Myocyte (in vitro differentiated cells): ENCODE measurements at regions not wholly inside any gene's neighbourhood (a gene's known extent, or its start where the extent isn't known, plus 50 kb on each side); places are given as distances from the start of the nearest gene placed in this dataset.
"Not testable (repeated sequence)": the region's sequence is repeated elsewhere in the genome, so short reads cannot be mapped to it uniquely, and the experiment has no call there.

Experiments used
- DNase-seq: peaks from one replicate; pipeline ENCODE4 v3.0.0-alpha.2; 2012; ENCODE audit warnings: low read depth

DNA sequence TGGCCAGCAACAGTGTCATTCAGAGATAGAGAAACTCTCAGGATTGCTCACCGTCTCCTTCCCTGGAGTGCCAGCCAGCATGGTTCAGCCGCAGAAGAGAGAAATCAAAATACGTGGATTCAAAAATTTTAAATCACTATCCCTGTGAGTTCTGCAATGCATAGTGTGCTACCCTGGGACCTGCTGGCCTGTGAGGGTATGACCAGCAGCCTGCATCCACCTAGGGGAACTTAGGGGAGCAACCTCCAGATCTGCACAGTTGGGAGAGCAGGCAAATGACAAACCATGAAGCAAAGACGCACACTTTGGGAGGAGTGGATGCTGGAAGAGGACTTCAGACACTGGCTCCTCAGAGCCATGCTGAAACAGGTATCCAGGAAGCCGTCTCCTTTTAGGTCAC is 639.3 kb downstream of the TNS3 start:
- DNase-seq, result no peak

DNA sequence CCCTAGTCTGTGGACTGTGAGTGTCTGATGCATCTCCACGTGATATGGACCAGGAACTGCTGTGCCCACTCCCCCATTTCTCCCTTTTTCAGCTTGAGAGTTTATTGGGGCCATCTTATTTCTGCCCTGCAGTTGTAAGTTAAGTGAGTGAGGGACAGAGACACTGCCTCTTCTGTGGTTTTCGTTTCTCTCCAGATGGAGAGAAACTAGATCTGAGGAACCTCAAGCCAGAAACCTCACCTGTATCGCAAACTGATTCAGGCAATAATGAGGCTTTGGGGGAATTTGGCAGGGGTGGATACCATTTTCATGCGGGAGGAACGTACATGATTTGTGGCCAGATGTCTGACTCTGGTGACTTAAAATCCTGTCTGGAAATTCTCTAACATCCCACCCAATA is 641.7 kb downstream of the TNS3 start:
- no peak for DNase-seq

DNA sequence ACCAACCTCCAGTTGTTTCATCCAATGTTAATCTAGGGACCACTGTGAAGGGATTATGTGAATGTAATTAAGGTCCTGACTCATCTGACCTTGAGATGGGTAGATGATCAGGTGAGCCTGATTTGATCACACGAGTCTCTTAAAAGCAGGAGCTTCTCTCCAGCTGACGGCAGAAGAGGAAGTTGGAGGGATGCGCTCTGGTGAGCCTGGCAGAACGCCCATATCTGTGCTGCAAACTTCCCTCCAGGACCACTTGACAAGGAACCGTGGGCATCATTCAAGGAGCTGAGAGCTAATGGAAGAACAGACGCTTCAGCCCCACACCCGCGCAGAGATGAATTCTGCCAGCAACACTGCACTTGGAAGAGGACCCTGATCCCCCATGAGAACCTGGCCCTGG is 642.4 kb downstream of the TNS3 start:
- no peak for DNase-seq

DNA sequence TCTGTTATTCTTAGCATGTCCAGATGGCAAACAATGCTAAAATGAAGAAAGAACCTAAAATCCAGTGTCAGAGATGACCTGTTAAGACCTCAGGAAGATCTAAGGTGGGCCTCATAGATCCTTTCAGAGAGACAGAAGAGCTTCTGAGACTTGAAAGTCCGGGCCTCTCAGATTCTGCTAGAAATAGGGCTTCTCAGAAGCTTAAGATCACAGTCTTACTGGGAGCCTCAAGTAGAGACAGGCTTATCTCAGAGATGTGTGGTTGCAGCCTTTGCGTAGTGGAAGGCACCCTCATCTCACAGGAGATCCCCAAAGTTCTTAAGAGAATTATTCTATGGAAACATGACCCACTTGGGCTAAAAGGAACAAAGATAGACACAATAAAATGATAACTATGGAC is 642.8 kb downstream of the TNS3 start:
- DNase-seq, result no peak

DNA sequence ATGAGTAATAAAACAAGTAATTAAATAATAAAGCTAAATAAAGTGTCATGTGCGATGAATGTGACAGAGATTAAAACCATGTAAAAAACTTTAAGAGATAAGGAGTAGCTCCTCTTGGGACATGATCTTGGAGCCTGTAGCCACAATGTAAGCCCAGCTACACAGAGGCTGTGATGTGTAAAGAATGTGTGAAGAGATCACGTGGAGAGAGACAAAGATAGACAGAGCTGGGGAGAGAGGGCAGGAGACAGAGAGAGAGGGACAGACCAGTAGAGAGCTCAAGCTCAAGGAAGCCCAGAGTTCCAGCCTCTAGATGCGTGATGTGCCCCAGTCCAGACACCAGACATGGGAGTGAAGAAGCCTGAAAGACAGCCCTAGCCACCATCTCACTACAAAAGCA is 644.1 kb downstream of the TNS3 start:
- DNase-seq, result no peak

DNA sequence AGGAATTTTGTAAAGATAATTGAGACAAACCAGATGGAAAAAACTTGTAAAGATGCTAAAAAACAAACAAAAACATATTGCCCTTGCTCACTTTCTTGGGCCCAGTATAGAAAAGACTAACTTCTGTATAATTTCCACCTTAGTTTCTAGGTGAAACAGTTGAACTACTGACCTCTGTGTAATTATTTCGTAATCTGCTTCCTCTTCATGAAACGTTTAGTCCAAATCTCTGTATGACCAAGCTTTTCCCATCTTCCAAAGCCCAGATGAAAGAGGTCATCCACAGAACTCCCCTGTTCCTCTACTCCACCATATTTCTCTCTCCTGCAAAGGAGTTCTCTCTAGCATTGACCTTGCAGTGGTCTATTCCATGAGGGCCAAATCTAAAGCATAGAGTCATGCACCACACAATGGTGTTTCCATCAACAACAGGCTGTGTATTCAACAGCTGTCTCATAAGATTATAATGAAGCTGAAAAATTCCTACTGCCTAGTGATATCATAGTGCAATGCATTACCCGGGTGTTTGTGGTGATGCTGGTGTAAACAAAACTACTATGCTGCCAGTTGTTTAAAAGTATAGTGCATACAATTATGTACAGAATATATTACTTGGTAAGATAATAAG is 647.6 kb downstream of the TNS3 start:
- DNase-seq, result peak; percentile 63

DNA sequence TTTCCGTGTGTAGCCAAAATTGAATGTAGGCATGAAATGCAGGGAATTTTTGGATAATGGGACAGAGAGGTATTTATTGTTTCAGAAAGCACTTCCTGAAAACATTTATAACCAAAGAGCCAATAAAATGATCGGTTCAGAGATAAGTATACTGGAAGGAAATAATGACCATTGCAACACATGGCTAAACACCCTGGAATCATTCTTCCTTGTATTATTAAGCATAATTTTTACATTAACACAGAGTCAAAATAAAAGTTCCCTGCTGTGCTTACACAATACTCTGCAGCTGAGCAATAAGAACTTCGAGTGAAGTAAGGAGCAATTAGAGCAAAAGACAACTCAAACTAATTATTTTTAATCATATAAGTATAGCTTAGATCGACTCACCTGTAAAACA is 648.3 kb downstream of the TNS3 start:
- DNase-seq, result peak; percentile 18

DNA sequence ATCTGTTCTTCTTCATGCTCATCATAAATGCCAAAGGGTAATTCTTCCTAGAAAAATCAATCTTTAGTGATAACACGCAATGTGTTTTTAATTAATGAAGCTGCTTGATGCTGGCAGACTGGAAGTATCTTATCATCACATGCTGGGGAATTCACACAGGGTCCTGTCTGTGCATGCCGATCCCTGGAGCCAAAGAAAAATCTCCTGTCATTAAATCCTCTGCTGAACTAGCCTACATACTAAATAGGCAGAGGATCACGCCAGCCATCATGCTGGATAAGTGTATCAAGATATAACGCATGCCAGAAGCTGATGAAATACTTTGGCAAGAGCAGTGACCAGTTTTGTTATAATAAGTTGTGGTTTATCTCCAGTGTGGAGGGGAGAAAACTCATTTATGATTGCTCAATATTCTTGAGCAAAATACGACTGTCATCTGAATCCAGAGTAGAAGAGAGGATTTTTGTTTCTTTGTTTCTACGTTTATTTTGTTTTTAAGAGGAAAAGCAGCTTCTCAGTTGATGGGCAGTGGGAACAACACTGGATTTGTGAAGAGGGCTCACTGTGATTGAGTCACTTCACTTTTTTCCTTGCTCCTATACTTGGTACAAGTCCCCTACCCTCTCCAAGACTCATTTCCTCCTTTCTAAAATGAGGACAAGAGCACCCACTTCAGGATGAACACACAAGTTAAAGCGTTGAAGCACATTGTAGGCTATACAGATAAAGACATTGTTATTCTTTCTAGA is 649.1 kb downstream of the TNS3 start:
- DNase-seq, result peak; percentile 90

DNA sequence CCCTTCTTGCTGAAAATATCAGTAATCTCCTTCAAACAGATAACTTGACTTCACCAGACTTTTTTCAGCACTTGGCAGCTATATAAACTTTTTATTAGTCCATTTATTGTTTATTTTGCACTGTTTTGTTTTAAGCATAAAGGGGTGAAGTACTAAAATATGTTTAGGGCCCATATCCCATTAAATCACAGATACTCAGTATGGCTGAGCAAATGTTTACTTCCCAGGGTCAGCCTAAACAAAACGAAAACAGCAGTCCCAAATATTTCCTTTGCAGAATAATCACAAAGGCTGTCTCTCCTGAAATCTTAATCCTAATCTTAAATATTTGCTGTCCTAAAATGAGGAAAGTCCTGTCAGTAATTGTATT is 649.6 kb downstream of the TNS3 start:
- DNase-seq, result no peak

DNA sequence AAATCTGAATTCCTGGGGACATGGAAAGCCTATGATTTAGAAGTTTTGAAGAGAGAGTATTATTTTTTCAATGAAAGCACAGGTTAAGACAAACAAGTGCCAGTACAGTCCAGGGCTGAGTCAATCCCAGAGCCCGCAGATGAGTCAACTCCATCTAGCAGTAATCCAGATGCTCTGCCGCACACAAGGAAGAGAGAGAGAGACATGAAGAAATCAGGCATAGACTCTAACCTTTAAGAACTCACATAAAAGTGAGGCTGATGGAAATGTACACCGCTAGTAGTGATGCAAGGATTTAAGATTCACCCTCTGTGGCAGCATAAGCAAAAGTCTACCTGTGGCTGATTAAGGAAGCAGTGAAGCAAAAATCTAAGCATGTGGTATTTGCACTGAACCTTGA is 651.5 kb downstream of the TNS3 start:
- peak; percentile 91 for DNase-seq

DNA sequence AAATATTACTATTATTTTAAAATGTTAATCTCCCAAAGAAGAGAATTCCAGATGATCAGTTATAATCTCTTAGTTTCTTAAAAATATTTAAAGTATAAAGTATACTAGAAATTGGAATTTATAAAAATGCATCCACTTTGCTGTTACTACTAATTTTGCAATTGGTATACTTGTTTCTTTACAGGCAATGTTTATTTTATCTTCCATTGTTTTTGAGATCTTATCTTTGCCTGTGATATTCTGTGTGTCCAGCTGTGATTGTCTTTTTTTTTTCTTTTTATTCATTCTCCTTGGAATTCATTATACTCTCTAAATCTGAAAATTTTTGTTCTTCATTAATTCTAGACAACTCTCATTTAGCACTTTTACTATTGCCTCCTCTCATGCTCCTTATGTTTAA is 652.6 kb downstream of the TNS3 start:
- DNase-seq, result no peak

DNA sequence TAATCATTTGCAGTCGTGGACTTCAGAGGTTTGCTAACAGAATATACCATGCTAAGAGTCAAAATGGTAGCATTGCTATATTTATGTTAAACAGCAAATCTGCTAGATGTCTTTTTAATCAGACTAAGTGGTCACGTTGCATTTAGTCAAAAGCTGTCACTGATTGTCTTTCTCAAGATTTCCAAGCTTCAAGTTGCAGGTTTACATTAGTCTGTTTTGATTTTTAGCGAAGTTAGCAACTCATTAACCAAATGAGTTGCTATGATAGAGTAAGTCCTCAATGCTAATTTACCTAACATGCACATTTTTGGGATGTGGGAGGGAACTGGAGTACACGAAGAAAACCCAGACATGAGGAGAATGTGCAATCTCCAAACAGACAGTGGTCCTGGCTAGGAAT is 653.2 kb downstream of the TNS3 start:
- no peak for DNase-seq

DNA sequence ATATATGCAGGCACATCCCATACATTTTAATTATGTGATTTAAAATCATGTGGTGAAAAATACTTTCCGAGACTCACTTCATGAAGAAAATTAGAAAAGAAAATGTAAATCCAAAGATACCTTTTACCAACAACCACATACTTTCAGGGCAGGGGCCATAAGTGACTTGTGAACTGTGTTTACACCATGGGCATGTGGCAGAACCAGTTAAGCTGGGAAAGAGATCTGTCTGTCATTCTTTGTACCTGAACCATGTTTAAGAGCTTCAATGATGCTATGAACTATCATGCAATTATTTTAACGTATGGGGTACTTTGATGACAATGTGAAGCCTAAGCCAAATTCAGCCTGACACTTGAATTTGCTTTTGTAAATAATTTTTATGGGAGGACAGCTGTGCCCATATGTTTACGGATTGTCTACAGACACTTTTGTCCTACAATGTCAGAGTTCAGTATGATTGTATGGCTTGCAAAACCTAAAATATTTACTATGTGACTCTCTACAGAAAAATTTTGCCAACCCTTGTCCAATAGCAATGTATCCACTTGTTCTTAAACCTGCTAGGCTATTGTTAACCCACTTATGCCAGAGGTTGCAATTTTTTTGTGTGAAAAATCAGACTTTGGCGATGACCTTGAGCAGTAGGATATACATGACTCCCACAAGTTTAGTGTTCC is 654.6 kb downstream of the TNS3 start:
- no peak for DNase-seq

DNA sequence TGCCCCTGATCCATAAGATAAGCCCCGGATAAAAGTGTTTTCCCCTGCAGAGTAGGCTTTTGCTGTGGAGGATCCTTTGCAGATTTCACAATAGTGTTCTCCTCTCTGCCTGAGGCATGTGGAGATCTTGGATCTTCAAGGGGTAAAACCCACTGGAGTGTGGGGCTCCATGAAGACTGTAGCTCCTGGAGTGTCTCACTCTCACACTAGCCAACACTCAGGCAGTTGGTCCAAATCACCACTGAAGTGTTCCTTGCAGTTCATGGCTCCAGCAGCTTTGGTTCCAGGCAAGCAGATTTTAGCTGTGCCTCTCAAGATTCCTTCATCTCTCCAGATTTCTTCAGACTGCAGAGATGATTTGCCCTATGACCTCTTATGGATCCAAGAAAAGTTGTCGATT is 665.3 kb downstream of the TNS3 start:
- DNase-seq, result no peak

DNA sequence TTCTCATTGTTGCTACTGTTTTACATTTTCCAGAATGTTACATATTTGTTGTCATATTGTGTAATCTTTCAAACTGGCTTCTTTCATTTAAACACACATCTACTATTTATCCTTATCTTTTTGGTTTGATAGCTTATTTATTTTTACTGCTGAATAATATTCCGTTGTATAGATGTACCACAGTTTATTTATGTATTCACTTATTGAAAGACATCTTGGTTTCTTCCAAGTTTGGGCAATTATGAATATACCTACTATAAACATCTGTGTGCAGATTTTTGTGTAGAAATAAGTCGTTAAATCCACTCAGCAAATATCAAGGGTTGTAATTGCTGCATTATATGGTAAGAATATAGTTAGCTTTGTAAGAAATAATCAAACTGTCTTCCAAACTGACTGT is 669.2 kb downstream of the TNS3 start:
- no peak for DNase-seq

DNA sequence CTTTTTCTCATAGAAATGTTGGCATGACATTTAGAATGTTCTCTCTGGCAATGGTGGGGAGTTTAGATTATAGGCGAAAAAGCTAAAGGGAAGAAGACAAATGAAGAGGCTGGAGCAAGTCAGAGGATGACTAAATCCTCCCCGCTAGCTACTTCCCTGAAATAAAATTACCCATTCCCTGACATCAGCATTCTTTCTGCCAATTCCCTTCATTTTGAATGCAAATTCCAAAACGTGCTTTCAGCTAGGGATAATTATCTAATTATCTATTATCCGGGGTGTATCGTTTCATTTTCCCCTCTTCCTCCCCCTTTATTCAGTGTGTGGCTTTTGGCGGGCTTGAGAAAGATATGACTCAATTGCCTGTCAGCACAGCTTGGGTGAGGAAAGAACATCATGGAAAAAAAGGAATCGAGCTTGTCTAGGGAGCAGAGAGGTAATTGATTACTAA is 672.3 kb downstream of the TNS3 start:
- DNase-seq, result peak; percentile 46

DNA sequence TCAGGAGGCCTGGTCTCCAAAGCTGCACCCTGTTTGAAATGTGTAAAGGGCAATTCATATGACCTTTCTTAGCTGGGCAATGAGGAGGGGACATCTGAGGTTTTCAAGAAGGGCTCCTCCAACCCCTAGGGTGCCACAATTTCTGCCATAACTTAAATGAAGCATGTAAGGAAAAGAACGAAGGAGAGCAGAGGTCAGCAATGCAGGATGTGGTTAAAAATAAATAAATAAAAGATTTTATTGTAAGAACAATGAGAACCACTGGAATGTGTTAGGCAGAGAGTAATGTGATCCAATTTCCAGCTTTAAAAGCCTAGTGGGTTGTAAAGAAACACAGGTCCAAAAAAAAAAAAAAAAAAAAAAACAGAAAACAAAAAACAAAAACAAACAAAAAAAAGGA is 673.1 kb downstream of the TNS3 start:
- peak; percentile 82 for DNase-seq

DNA sequence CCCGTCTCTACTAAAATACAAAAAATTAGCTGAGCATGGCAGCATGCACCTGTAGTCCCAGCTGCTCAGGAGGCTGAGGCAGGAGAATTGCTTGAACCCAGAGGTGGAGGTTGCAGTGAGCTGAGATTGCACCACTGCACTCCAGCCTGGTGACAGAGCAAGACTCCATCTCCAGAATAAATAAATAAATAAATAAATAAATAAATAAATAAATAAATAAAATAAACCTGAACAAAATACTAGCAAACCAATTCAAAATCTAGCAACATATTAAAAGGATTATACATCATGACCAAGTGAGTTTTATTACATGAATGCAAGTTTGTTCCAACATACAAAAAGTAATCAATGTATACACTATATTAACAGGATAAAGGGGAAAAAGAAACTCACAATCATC is 677.4 kb downstream of the TNS3 start:
- DNase-seq, result not testable (repeated sequence)

DNA sequence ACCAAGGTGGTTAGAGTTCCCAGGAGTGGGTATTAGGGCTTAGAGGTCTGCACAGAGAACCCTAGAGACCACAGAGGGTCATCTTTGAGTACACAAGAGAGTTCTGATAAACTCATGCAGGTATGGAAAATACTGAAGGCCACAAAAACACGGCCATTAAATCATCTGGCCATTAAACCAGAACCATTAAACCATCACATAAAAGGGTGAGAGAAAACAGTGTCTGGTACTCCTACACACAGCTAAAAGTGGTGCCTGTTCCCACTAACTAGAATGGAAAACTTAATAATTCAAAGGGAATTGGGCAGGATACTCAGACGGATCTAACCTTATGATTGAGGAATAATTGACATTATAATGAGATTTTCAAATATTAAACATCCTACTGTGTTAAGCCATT is 679.4 kb downstream of the TNS3 start:
- no peak for DNase-seq

DNA sequence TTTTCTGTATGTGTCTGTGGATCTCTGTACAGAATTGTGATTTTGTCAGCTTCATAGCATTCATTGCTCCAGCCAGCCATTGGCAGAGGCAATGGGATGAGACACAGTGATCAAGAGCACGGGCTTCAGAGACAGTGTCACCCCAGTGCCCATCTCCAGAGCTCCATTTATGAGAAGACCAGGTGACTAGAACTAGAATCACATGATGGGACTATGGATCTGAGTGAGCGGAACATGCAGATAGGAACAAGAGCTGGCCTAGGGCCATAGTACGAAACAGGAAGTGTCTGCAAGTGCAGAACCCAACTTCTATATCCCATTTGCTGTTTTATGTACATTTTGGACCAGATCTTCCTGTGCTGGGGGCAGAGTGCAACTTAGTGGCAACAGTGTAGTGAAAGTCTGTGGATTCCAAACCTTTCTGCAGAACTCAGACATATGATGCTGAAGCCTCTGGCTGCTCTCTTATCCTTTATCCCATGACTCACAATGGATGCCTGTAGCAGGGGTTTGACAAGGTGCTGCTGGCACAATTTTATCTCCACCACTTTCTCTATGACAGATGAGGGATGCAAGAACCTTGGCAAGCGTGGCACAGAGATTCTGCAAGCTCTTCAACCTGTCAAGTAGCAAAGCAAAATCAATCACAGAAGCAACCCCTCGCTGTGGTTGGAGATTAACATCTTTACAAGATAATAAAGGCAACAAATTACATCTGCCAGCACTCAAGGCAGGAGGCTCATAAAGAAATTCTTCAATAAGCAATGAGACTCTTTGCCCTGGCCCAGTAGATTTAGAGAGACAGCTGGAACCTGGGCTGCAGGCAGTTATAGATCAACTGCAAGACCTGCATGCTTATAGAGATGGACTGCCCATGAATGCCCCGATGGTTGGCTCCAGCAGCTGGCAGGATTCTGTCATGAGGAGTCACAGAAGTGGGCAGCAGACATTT is 681.3 kb downstream of the TNS3 start:
- peak; percentile 36 for DNase-seq

DNA sequence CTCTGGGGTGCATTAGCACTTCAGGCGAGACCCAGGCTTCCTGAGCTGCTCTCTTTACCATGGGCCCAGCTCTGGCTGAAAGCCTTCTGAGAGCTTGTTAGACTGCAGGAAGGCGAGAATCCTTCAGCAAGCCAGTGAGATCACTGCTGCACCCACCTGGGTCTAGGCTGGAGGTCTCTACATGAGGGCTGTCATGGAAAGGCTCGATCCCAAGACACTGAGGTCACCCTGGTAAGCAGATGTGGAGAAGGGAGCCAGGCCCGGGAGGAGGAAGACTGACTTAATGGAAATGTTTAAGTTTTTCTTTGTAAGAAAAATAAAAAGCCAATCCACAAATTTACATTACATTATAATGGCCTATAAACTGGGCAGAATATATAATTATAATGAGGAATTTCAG is 684.5 kb downstream of the TNS3 start:
- no peak for DNase-seq
